ENCODE measurements at regions not wholly inside any gene's neighbourhood (a gene's known extent, or its start where the extent isn't known, plus 50 kb on each side); places are given as distances from the start of the nearest gene placed in this dataset.

GRCh38 chr1:101182627-101183387 lies 54.0 kb upstream of the S1PR1 start:
- TF ChIP-seq EZH2phosphoT487 (IDR thresholded peaks at IDR 0.05; ENCODE audit: unreplicated experiment) (no peak), NANOG (IDR thresholded peaks at IDR 0.05; ENCODE audit: borderline replicate concordance) (no peak), JUNB (IDR thresholded peaks at IDR 0.05; ENCODE audit: unreplicated experiment) (no peak), ETS1 (IDR thresholded peaks at IDR 0.05) (no peak), ZNF462 (CRISPR knock-in tag; IDR thresholded peaks at IDR 0.05) (no peak), EZH2 (IDR thresholded peaks at IDR 0.05; ENCODE audit: low read depth, unreplicated experiment) (no peak), POLR2AphosphoS5 (IDR thresholded peaks at IDR 0.05; ENCODE audit: low read depth) (no peak), CREB1 (CRISPR knock-in tag; IDR thresholded peaks at IDR 0.05; ENCODE audit: low read depth) (no peak), ZNF114 (CRISPR knock-in tag; IDR thresholded peaks at IDR 0.05) (no peak), REST (IDR thresholded peaks at IDR 0.05; ENCODE audit: unreplicated experiment) (no peak), STAT1 (IDR thresholded peaks at IDR 0.05; ENCODE audit: unreplicated experiment) (no peak)

More at GRCh38 chr1:101182627-101183387, 54.0 kb upstream of the S1PR1 start:
- Histone ChIP-seq H3K4me2 (no peak overlapping the region), H3K27ac (ENCODE audit: low read depth) (no peak overlapping the region), H3K79me2 (replicated peaks; ENCODE audit: insufficient read depth) (no peaks in the 10 kb centered on the region), H3K27me3 (ENCODE audit: insufficient read depth) (no peaks in the 10 kb centered on the region), H2AFZ (no peak overlapping the region), H3K4me1 (ENCODE audit: insufficient read depth) (no peaks in the 10 kb centered on the region), H3K4me3 (no peak overlapping the region), H3K36me3 (ENCODE audit: insufficient read depth) (no peaks in the 10 kb centered on the region), H3F3A (replicated peaks; ENCODE audit: low read depth) (no peaks in the 10 kb centered on the region), H4K20me1 (replicated peaks; ENCODE audit: insufficient read depth) (no peaks in the 10 kb centered on the region), H3K9me2 (ENCODE audit: insufficient read depth) (no peaks in the 10 kb centered on the region)
- no peak for DNase-seq (ENCODE audit: low spot score)
- ATAC-seq = no peak
- H3K4me3 Mint-ChIP-seq = no peak overlapping the region
- no peaks in the 10 kb centered on the region for H3K9me3 Mint-ChIP-seq
- H3K36me3 Mint-ChIP-seq (ENCODE audit: low read depth) = no peaks in the 10 kb centered on the region
- H3K27me3 Mint-ChIP-seq (ENCODE audit: insufficient read depth, low read depth, poor library complexity) = peaks cover 2% of the 10 kb centered on the region
- no peaks in the 10 kb centered on the region for H3K4me1 Mint-ChIP-seq
- H3K27ac Mint-ChIP-seq = no peak overlapping the region

Measured in GM23338 (cell line).